ENCODE measurements at regions not wholly inside any gene's neighbourhood (a gene's known extent, or its start where the extent isn't known, plus 50 kb on each side); places are given as distances from the start of the nearest gene placed in this dataset.
A peak's percentile ranks its signal among the peaks of the same experiment; 100 is the strongest.
"Not testable (repeated sequence)": the region's sequence is repeated elsewhere in the genome, so short reads cannot be mapped to it uniquely, and the experiment has no call there.

- no peak for DNase-seq (ENCODE audit: low read depth, low spot score)
Measured at GRCh38 chr4:117135634-117136354, 50.4 kb upstream of the TRAM1L1 start.

- peak; percentile 26 for DNase-seq (ENCODE audit: low read depth, low spot score)
Measured at GRCh38 chr4:117137145-117137544, 51.8 kb upstream of the TRAM1L1 start.

DNA sequence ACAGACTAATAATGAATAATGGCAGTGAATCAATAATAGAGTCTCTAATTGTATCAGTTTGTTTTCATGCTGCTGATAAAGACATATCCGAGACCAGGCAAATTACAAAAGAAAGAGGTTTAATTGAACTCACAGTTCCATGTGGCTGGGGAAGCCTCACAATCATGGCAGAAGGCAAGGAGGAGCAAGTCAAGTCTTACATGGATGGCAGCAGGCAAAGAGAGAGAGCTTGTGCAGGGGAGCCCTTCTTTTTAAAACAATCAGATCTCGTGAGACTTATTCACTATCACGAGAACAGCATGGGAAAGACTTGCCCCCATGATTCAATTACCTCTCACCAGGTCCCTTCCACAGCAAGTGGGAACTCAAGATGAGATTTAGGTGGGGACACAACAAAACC, 53.4 kb upstream of the TRAM1L1 start:
- not testable (repeated sequence) for DNase-seq (ENCODE audit: low read depth, low spot score)

DNA sequence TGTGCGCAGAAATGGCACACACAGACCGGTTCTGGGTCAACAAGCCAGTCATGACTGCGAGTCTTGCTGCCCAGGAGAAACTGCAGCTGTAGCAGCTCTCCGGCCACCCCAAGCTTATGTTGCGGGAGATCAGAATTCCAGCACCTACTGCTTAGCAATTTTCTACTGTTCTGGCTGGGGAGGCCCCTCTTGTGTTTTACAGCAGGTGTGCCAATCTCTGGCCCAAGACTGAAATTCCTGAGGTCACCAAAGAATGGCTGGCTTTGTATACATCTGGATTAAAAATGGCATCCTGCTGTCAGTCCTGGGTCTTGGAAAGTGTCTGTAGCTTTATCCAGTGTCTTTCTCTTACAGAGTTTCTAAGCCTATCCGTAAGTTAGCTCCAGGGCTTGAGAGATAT, 68.9 kb upstream of the TRAM1L1 start:
- DNase-seq (ENCODE audit: low read depth, low spot score) = no peak

- DNase-seq (ENCODE audit: low read depth, low spot score) = no peak
Measured at GRCh38 chr4:117156806-117157205, 71.4 kb upstream of the TRAM1L1 start.

GRCh38 chr4:117157360-117157759, 72.0 kb upstream of the TRAM1L1 start:
- no peak for DNase-seq (ENCODE audit: low read depth, low spot score)

DNA sequence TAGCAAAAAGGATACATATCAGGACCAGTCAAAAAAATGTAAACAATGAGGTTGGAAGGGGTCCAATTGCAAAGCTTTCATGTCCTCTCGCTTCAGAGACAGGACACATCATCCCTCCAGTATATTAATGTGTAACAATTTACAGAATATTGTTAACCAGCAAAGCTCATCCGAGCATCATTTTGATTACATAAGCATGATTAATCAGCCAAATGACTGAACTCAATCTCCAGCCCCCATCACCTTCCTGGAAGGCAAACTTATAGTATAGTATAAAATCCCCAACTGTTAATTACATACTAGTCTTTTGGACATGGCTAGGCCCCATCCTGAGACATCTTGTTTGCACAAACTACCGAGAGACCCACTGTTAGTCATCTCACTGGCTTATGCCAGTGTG, 77.6 kb upstream of the TRAM1L1 start:
- no peak for DNase-seq (ENCODE audit: low read depth, low spot score)

- no peak for DNase-seq (ENCODE audit: low read depth, low spot score)
Measured at GRCh38 chr4:117164338-117164737, 79.0 kb upstream of the TRAM1L1 start.

DNA sequence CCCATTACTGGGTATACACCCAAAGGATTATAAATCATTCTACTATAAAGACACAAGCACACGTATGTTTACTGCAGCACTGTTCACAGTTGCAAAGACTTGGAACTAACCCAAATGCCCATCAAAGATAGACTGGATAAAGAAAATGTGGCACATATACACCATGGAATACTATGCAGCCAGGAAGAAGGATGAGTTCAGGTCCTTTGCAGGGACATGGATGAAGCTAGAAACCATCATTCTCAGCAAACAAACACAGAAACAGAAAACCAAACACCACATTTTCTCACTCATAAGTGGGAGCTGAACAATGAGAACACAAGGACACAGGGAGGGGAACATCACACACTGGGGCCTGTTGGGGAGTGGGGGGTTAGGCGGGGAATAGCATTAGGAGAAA, 90.0 kb upstream of the TRAM1L1 start:
- not testable (repeated sequence) for DNase-seq (ENCODE audit: low read depth, low spot score)

GRCh38 chr4:117203231-117203630, 117.9 kb upstream of the TRAM1L1 start:
- DNase-seq (ENCODE audit: low read depth, low spot score) = no peak

DNA sequence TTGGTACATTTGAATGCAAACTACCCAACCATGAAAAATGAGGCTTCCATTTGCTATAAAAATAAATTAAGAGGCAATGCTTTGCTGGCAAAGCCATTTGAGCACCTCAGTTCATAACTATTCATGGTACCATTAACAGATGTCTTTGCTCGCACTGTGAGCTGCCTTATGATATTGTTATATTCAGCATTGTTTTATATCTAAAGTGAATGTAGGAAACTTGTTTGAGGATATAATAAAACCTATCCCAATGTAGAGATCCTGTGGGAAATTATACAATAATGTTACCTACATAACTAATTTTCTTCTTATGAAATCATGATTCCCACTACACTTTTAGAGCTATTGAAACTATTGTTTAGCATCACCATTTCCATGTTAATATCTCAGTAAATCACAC, 125.2 kb upstream of the TRAM1L1 start:
- no peak for DNase-seq (ENCODE audit: low read depth, low spot score)

DNA sequence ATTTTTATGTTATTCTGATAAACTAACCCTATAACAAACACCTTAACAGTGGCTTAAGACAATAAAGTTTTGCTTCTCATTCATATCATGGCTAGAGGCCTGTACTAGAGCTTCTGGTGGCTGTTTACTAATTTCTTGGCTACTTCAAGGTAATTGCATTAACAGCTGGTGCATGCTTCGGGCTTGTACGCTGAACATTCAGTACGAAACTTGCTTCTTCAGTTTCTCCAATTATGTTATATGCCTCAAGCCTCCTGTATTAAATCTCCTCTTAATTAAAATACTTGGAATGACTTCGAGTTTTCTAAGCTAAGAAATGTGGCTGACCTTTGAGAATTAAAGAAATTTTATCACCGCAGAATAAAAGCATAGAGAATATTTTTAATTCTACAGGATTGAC, 138.9 kb upstream of the TRAM1L1 start:
- no peak for DNase-seq (ENCODE audit: low read depth, low spot score)

GRCh38 chr4:117225471-117225870, 140.1 kb upstream of the TRAM1L1 start:
- DNase-seq (ENCODE audit: low read depth, low spot score) = no peak

DNA sequence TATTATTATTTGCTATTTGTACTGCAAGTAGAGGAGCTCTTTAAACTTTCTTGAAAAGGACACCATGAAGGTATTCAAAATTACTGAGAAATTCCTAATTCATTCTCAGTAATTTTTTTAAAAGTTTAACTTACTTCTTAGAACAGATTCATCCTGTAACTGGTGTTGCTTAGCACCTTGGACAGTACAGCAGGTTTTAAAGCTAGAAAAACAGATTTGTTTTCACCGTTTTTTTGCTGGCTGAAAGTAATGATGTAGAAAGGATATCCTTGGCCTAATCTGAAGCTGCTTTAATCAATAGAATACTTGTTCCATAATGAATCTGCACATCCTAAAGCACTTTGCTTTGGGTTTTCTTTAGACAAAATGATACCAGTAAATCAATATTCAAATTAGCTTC, 142.5 kb upstream of the TRAM1L1 start:
- no peak for DNase-seq (ENCODE audit: low read depth, low spot score)

- no peak for DNase-seq (ENCODE audit: low read depth, low spot score)
Measured at GRCh38 chr4:117239434-117239833, 154.1 kb upstream of the TRAM1L1 start.

- no peak for DNase-seq (ENCODE audit: low read depth, low spot score)
Measured at GRCh38 chr4:117249333-117249732, 164.0 kb upstream of the TRAM1L1 start.

- no peak for DNase-seq (ENCODE audit: low read depth, low spot score)
Measured at GRCh38 chr4:117264072-117264471, 178.7 kb upstream of the TRAM1L1 start.

DNA sequence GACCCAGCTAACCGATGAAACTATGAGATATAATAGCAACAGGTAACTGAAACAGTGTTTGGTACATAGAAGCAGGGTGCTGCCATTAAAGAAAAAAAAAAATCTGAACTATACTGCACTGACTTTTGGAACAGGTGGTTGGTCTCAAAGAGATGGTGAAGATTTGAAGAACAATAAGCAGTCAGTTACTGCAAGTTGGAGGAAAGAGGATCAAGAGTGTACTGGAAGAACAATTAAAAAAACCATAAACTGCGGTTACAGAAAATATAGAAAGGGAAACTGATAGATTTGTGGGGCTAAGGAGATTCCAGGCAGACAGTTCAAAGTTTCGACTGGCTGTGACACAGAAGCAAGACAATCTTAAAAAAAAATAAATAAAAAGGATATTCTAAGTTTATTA, 181.9 kb upstream of the TRAM1L1 start:
- DNase-seq (ENCODE audit: low read depth, low spot score) = no peak

DNA sequence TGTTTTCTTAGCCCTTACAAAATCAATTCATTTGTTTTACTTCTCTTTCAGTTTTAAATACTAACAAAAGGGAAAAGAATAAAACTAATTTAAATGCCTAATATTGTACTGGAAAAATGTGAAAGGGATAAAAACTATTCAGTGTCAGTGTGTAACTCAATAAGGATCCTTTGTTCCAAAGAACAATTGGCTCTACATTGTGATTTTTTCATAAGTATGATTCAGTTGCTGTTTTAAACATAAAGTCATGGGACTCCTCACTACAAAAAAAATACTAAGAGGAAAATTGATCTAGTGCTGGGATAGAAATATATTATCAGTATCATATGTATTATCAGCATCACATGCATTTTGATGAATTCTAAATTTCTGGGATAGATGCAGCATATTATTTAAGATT, 199.4 kb upstream of the TRAM1L1 start:
- no peak for DNase-seq (ENCODE audit: low read depth, low spot score)

DNA sequence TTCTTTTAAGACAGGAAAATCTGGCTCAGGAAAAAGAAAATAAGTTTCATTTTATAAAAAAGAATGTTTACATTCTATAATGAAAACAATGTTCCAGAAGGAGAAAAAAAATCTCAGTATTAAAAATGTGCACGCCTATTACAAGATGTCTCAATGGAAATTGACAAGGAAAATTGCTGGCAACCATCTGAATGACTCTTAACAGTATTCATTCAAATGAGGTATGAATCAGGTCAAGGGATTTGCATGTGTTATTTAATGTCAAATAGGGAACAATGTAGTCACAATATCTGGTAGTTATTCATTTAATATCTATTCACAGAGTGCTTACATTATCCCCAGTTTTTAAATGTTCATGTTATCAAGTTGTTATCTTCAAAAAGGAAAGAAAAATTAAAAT, 208.4 kb upstream of the TRAM1L1 start:
- no peak for DNase-seq (ENCODE audit: low read depth, low spot score)

GRCh38 chr4:117302226-117302625, 216.8 kb upstream of the TRAM1L1 start:
- DNase-seq (ENCODE audit: low read depth, low spot score) = no peak

GRCh38 chr4:117311215-117311614, 225.8 kb upstream of the TRAM1L1 start:
- no peak for DNase-seq (ENCODE audit: low read depth, low spot score)

GRCh38 chr4:117311989-117312388, 226.6 kb upstream of the TRAM1L1 start:
- no peak for DNase-seq (ENCODE audit: low read depth, low spot score)

- no peak for DNase-seq (ENCODE audit: low read depth, low spot score)
Measured at GRCh38 chr4:117324851-117325491, 239.6 kb upstream of the TRAM1L1 start.
